Astrocyte of the spinal cord (primary cell): ENCODE measurements at regions not wholly inside any gene's neighbourhood (a gene's known extent, or its start where the extent isn't known, plus 50 kb on each side); places are given as distances from the start of the nearest gene placed in this dataset.

ENCODE experiments used
- DNase-seq: peaks from one replicate; pipeline ENCODE4 v3.0.0; 2011; ENCODE audit warnings: low read depth, low spot score
- H3K4me3 ChIP-seq: 2 replicates; pipeline ENCODE4 v1.5.1; 2011; ENCODE audit warnings: low read depth, mild to moderate bottlenecking, low read length, moderate library complexity
- in situ Hi-C: cut with HindIII; loops from 2 replicates; pipeline ENCODE4 v1.10.0; 2017; ENCODE audit warnings: low sequenced_read_pairs
- TF ChIP-seq, protein P1 (sequence below): IDR thresholded peaks from 2 replicates; pipeline ENCODE4 v1.5.1; 2012; ENCODE audit warnings: low read depth, mild to moderate bottlenecking, low read length, inconsistent platforms

GRCh38 chr22:48491451-48491941, 1336.2 kb downstream of the BRD1 start:
- TF ChIP-seq, protein P1, sequence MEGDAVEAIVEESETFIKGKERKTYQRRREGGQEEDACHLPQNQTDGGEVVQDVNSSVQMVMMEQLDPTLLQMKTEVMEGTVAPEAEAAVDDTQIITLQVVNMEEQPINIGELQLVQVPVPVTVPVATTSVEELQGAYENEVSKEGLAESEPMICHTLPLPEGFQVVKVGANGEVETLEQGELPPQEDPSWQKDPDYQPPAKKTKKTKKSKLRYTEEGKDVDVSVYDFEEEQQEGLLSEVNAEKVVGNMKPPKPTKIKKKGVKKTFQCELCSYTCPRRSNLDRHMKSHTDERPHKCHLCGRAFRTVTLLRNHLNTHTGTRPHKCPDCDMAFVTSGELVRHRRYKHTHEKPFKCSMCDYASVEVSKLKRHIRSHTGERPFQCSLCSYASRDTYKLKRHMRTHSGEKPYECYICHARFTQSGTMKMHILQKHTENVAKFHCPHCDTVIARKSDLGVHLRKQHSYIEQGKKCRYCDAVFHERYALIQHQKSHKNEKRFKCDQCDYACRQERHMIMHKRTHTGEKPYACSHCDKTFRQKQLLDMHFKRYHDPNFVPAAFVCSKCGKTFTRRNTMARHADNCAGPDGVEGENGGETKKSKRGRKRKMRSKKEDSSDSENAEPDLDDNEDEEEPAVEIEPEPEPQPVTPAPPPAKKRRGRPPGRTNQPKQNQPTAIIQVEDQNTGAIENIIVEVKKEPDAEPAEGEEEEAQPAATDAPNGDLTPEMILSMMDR, result no peak
- no peak overlapping the region for H3K4me3 ChIP-seq
- in situ Hi-C loops, result no loop called here
- DNase-seq, result no peak

DNA sequence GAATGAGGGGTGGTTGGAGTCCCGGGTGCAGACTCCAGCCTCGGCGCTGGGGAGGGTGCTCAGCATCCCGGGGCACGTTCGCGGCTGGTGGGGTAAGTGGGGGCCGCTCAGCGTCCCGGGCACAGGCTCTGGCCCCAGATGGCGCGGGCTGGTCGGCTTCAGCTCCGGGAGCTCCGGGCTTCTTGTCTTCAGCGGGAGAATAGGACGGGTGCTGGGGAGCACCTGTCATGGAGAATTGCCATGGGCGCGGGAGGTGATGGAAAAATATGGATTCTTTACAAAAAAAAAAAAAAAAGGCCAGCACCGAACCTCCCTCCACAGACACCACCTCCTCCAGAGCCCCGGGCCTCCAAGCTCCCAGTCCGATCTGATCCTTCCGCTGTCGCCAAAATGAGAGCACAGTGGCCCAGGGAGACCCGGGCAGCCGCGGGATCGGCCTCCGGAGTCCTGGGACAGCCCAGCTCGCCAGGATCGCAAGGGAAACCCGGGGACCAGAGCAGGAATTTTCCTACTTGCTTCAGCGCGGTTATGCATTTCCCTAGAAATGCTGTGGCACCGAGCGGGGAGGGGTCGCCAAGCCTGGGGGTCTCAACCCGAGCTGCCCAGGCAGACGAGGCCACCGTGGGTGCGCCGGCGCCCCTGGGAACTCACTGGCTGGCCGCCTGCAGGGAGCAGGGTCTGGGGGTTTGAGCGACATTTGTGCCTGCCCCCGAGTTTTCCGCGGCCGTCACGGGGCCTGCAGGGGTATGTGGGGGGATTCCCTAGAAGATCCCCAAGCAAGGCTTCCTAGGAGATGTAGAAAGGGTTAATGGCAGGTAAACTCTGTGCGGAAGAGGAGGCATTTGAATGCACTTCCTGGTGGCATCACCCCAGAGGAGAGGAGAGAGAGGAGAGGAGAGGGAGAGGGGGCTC, 1336.9 kb downstream of the BRD1 start:
- TF ChIP-seq, protein P1, result no peak
- in situ Hi-C loops, result no loop called here
- no peak overlapping the region for H3K4me3 ChIP-seq
- DNase-seq, result no peak

GRCh38 chr22:48489551-48490499, 1337.8 kb downstream of the BRD1 start:
- H3K4me3 ChIP-seq, result peak overlapping the region; percentile 20
- TF ChIP-seq, protein P1, result no peak
- DNase-seq, result peak; percentile 3
- in situ Hi-C loops, result no loop called here

DNA sequence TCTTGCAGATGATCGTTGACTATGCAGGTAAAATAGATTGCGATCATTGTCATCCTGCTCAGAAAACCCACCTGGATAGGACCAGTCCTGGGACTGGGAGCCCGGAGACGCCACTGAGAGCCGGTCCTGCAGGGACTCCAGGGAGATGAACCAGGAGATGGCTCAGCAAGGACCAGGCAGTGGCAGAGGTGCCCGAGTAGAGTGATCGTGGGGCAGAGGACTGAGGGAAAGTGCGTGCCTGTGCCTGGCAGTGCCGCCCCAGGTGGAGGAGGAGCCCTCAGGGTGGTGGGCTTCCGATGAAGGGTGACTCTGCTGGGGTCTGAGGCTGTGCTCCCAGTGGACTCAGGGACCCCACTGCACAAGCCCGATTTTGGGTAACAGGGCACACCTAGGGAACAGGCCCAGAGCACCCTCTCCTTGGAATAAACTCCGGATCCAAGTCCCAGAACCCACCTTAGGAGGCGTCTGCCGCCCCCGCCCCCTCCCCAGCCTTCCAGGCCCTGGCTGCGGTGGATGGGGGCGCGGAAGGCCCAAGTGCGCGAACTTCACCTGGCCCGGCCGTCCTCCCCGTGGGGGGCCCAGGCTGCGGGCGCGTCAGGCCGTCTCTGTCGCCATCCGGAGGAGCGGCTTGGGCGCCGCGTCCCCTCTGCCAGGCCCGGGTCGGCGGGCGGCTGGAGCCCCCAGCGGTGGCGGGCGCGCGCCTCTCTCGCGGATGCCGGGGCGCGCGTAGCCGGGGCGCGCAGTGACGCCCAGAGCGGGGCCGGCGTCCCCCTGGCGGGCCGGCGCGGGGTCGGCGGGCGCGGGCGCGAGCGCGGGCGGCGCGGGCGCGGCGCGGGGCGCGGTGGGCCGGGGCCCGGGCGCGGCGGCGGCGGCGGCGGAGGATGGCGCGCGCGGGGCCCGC, 1338.8 kb downstream of the BRD1 start:
- in situ Hi-C loops, result no loop called here
- no peak for DNase-seq
- TF ChIP-seq, protein P1, result no peak
- H3K4me3 ChIP-seq, result no peak overlapping the region

DNA sequence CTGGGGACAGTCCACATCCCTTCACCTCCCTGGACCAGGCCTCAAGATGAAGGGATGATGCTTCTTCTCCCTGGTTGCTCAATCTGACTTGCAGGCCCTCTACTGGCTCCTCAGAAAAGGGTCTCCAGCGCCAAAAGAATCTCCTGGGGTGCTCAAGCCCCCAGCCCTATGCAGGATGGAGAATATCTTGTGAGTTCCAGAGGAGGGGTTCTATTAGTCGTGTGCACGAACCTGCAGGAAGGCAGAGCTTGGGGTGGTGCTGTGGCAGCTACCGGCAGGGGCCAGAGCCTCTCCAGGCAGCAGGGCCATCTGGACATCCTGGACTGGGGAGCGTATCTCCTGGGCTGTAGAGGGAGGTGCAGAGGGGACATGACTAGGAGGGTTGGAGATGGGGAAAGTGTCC, 1339.5 kb downstream of the BRD1 start:
- TF ChIP-seq, protein P1, result peak; percentile 7
- no peak for DNase-seq
- no peak overlapping the region for H3K4me3 ChIP-seq
- in situ Hi-C loops, result no loop called here
